Activated CD4-positive, alpha-beta T cell treated with anti-CD3 and anti-CD28 coated beads, Interleukin-2, amount 50 U/mL, for 24 hours (primary cell): ENCODE measurements at regions not wholly inside any gene's neighbourhood (a gene's known extent, or its start where the extent isn't known, plus 50 kb on each side); places are given as distances from the start of the nearest gene placed in this dataset.
"Not testable (repeated sequence)": the region's sequence is repeated elsewhere in the genome, so short reads cannot be mapped to it uniquely, and the experiment has no call there.

Experiments
- DNase-seq, 2 donors: peaks; one replicate each; pipeline ENCODE4 v3.0.0-alpha.2; 2020; ENCODE audit warnings: low read depth in 1 of 2, low spot score in 1 of 2

GRCh38 chr4:43607400-43607799, 714.9 kb downstream of the GRXCR1 start:
- no peak for DNase-seq

DNA sequence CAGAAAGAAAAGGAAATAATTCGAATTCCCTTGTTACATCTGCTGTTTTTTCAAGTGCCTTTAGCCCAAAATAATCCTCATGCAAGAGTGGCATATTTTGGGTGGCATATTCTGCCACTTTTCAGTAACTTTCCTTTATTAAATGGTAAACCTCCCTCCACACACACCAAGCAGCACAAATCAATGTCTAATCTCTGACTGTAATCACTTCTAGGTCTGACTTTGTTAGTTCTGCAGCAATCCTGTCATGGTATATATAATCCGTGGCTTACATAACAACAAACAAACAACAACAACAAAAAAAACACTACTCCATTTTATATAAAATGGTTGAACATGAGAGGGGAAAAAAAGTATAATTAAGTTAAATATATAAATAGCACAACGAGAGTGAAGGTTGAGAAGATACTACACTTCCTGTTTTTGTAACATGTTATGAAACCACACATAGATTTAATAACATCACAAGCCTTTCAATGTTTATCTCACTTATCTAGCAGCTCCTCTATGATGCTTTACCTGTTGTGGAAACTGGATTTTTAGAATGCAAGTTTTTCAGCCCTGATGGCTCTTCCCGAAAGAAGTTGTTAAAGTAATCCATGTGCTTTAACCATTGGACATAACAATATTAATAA, 715.4 kb downstream of the GRXCR1 start:
- DNase-seq: no peak

- DNase-seq: no peak
These were observed 726.7 kb downstream of the GRXCR1 start for GRCh38 chr4:43619219-43619618.

- not testable (repeated sequence) for DNase-seq
These were observed 745.4 kb downstream of the GRXCR1 start for GRCh38 chr4:43637893-43638292.

GRCh38 chr4:43651991-43652390, 759.5 kb downstream of the GRXCR1 start:
- no peak for DNase-seq

- not testable (repeated sequence) for DNase-seq
These were observed 767.0 kb downstream of the GRXCR1 start for GRCh38 chr4:43659547-43659946.

- DNase-seq: not testable (repeated sequence)
These were observed 776.2 kb downstream of the KCTD8 start for GRCh38 chr4:43672265-43672885.

- DNase-seq: no peak
These were observed 768.2 kb downstream of the KCTD8 start for GRCh38 chr4:43680421-43680820.

DNA sequence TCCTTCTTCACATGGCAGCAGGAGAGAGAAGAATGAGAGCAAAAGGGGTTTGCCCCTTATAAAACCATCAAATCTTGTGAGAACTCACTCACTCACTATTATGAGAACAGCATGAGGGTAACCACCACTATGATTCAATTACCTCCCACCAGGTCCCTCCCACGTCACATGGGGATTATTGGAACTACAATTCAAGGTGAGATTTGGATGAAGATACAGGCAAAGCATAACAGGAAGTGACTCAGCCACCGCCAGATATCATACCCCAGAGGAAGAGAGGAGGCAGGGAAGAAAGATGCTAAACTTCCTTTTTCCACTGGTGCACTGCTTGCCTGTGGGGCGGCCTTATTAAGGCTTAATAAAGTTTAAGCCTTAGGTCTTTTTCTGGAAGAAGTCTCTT, 766.1 kb downstream of the KCTD8 start:
- no peak for DNase-seq

DNA sequence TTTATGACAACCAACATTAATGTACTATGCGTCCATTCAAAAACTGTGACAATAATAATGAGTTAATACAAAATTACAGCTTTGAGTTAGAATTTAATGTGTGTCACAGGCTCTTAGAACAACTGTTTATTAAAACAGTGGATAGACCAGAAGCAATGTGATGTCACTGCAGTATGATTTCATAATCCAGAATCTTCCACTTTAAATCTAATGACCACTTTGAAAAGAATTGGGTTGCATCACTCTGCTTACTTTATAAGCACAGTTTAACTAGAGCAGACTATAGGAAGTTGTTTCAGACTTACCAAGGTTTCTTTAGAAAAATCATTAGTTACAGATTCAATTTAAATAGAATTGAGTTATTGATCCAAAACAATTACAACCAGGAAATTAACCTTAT, 758.5 kb downstream of the KCTD8 start:
- DNase-seq: no peak

GRCh38 chr4:43693876-43694275, 754.7 kb downstream of the KCTD8 start:
- DNase-seq: no peak

DNA sequence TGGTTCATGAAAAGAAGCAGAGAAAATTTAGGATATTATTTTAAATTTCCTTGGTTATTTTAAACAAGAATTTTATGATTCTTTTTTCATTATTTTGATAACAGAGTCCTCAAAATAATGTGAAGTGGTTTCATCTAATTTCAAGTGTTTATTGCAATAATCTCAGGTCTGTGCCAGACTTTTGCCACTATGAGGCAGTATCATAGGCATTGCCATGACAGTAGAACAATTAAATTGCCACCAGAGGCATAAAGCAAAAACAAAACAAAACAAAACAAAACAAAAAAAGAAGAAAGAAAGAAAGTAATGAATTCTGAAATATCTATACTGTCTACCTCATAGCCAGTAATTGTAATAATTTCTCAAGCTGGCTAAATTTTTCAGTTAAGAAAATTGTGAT, 739.2 kb downstream of the KCTD8 start:
- no peak for DNase-seq

GRCh38 chr4:43716721-43717395, 731.8 kb downstream of the KCTD8 start:
- no peak for DNase-seq

GRCh38 chr4:43718369-43718768, 730.2 kb downstream of the KCTD8 start:
- no peak for DNase-seq

- DNase-seq: no peak
These were observed 715.7 kb downstream of the KCTD8 start for GRCh38 chr4:43732829-43733426.

GRCh38 chr4:43742083-43742482, 706.5 kb downstream of the KCTD8 start:
- DNase-seq: no peak

GRCh38 chr4:43754566-43754965, 694.0 kb downstream of the KCTD8 start:
- DNase-seq: no peak

DNA sequence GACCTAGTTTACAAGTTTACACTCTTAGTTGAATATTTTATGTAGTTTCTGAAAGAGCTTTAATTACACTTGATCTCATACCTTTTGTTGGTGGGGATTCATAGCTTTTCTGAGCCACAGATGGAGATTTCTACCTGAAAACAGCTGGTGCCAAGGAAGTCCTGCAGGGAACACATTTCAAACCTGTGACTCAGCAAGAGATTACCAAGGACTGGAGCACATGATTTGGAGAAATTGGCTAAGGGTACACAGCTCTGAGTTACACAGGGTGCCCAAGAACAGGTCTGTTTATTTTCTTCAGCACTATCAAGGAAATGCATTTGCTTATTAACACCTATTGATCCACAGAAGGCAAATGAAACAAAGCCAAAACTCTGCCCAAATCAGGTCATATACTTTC, 691.5 kb downstream of the KCTD8 start:
- no peak for DNase-seq

DNA sequence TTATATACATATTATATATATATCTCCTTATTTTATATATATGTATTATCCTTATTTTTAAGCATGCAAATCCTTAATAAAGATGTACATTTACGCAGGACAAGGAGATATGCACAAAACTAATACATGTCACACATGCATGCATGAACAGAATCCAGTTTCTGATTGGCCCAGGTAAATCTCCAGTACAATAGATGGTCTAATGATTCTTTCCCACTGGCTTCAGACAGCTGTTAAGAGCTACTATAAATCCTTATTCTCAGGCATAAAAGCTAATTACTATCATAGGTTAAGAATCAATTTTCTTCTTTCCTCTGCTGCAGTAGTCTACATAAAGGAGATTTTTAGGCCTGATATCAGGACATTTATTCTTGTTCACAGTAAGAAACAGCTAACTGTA, 689.8 kb downstream of the KCTD8 start:
- no peak for DNase-seq

GRCh38 chr4:43763029-43763610, 685.5 kb downstream of the KCTD8 start:
- no peak for DNase-seq

- DNase-seq: no peak
These were observed 683.1 kb downstream of the KCTD8 start for GRCh38 chr4:43765514-43765913.

GRCh38 chr4:43766648-43767047, 682.0 kb downstream of the KCTD8 start:
- DNase-seq: no peak
